OCI-LY1 (cell line): ENCODE measurements at regions not wholly inside any gene's neighbourhood (a gene's known extent, or its start where the extent isn't known, plus 50 kb on each side); places are given as distances from the start of the nearest gene placed in this dataset.

Experiments
- CTCF ChIP-seq: fragments of 200-600 bp; sonication (generic), shearing (Covaris generic); IDR thresholded peaks from 2 replicates; pipeline ENCODE4 v1.5.1; 2017; ENCODE audit warnings: mild to moderate bottlenecking, antibody characterized with exemption, low read length, moderate library complexity, mixed read lengths
- EZH2 ChIP-seq: fragments of 200-600 bp; sonication (generic), shearing (Covaris generic); IDR thresholded peaks from 2 replicates; pipeline ENCODE4 v1.8.0; 2017; ENCODE audit warnings: borderline replicate concordance, mixed run types, mild to moderate bottlenecking, antibody characterized with exemption, low read length, moderate library complexity, mixed read lengths

GRCh38 chr2:75765798-75766197, 55.1 kb upstream of the GCFC2 start:
- TF ChIP-seq CTCF (no peak), EZH2 (no peak)
